ENCODE measurements at regions not wholly inside any gene's neighbourhood (a gene's known extent, or its start where the extent isn't known, plus 50 kb on each side); places are given as distances from the start of the nearest gene placed in this dataset.

- TF ChIP-seq, protein P1, sequence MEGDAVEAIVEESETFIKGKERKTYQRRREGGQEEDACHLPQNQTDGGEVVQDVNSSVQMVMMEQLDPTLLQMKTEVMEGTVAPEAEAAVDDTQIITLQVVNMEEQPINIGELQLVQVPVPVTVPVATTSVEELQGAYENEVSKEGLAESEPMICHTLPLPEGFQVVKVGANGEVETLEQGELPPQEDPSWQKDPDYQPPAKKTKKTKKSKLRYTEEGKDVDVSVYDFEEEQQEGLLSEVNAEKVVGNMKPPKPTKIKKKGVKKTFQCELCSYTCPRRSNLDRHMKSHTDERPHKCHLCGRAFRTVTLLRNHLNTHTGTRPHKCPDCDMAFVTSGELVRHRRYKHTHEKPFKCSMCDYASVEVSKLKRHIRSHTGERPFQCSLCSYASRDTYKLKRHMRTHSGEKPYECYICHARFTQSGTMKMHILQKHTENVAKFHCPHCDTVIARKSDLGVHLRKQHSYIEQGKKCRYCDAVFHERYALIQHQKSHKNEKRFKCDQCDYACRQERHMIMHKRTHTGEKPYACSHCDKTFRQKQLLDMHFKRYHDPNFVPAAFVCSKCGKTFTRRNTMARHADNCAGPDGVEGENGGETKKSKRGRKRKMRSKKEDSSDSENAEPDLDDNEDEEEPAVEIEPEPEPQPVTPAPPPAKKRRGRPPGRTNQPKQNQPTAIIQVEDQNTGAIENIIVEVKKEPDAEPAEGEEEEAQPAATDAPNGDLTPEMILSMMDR (conservative IDR thresholded peaks at IDR 0.05; ENCODE audit: low read depth, low read length) = no peak
- no peak for TF ChIP-seq EZH2 (IDR thresholded peaks at IDR 0.05; ENCODE audit: low read length, unreplicated experiment)
- TF ChIP-seq EZH2phosphoT487 (IDR thresholded peaks at IDR 0.05; ENCODE audit: borderline replicate concordance, low read length) = no peak
Observed at GRCh38 chr11:80109652-80110051, 668.8 kb upstream of the TENM4 start.

Measured in PC-3 (cell line).